ENCODE measurements at regions not wholly inside any gene's neighbourhood (a gene's known extent, or its start where the extent isn't known, plus 50 kb on each side); places are given as distances from the start of the nearest gene placed in this dataset.

GRCh38 chr5:7329712-7330111 is 66.2 kb upstream of the ADCY2 start:
- no peak for DNase-seq (ENCODE audit: low spot score)
- TF ChIP-seq, protein P1, sequence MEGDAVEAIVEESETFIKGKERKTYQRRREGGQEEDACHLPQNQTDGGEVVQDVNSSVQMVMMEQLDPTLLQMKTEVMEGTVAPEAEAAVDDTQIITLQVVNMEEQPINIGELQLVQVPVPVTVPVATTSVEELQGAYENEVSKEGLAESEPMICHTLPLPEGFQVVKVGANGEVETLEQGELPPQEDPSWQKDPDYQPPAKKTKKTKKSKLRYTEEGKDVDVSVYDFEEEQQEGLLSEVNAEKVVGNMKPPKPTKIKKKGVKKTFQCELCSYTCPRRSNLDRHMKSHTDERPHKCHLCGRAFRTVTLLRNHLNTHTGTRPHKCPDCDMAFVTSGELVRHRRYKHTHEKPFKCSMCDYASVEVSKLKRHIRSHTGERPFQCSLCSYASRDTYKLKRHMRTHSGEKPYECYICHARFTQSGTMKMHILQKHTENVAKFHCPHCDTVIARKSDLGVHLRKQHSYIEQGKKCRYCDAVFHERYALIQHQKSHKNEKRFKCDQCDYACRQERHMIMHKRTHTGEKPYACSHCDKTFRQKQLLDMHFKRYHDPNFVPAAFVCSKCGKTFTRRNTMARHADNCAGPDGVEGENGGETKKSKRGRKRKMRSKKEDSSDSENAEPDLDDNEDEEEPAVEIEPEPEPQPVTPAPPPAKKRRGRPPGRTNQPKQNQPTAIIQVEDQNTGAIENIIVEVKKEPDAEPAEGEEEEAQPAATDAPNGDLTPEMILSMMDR (IDR thresholded peaks at IDR 0.05; ENCODE audit: borderline replicate concordance, control extremely low read depth, extremely low read depth, insufficient read depth, missing control alignments): no peak
- in situ Hi-C loops (cut with MboI; ENCODE audit: low sequenced_read_pairs, unreplicated experiment): no loop called here

- TF ChIP-seq, protein P1 (IDR thresholded peaks at IDR 0.05; ENCODE audit: borderline replicate concordance, control extremely low read depth, extremely low read depth, insufficient read depth, missing control alignments): no peak
- no peak for DNase-seq (ENCODE audit: low spot score)
- in situ Hi-C loops (cut with MboI; ENCODE audit: low sequenced_read_pairs, unreplicated experiment): no loop called here
Observed at GRCh38 chr5:7330256-7330655, 65.7 kb upstream of the ADCY2 start.

DNA sequence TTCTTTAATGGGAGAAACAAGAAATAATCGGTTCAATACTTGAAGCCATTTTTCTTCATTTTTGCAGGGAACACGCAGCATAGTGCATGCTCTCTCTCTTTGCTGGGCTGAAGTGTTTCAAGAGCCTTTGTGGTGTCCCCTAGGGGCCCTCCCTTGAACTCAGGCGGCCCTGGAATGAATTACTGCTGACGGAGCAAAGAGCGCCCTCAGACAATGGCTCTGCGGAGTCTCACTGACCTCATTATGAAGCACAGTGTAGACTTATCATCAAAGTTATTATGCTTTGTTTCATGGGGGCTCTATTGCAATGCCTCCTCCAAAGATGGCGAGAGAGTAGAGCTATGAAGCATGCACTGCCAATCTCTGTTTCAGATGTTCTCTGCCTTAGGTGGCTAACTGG is 64.8 kb upstream of the ADCY2 start:
- DNase-seq (ENCODE audit: low spot score): no peak
- in situ Hi-C loops (cut with MboI; ENCODE audit: low sequenced_read_pairs, unreplicated experiment): no loop called here
- TF ChIP-seq, protein P1 (IDR thresholded peaks at IDR 0.05; ENCODE audit: borderline replicate concordance, control extremely low read depth, extremely low read depth, insufficient read depth, missing control alignments): no peak

Data from GM13976 (cell line).